Endothelial cell of umbilical vein (primary cell): ENCODE measurements at regions not wholly inside any gene's neighbourhood (a gene's known extent, or its start where the extent isn't known, plus 50 kb on each side); places are given as distances from the start of the nearest gene placed in this dataset.

Experiments used
- CTCF ChIP-seq, 2 donors: IDR thresholded peaks; 1 replicate in 1 of 2; 2 replicates in 1 of 2; pipeline ENCODE4 v1.5.1; 2011; ENCODE audit warnings: low read length in 2 of 2, mild to moderate bottlenecking in 2 of 2, moderate library complexity in 2 of 2, control low read depth in 1 of 2, inconsistent platforms in 1 of 2, low read depth in 1 of 2; ENCODE audit not compliant: insufficient read depth in 1 of 2; ENCODE audit errors: extremely low read depth in 1 of 2
- FOS ChIP-seq: IDR thresholded peaks from 2 replicates; pipeline ENCODE4 v1.6.1; 2011; ENCODE audit warnings: mild to moderate bottlenecking, low read length, moderate library complexity, borderline replicate concordance; ENCODE audit not compliant: insufficient read depth
- GATA2 ChIP-seq: IDR thresholded peaks from 2 replicates; pipeline ENCODE4 v1.7.0; 2011; ENCODE audit warnings: low read depth, mild to moderate bottlenecking, moderate library complexity, mixed read lengths, low read length; ENCODE audit not compliant: insufficient read length, insufficient read depth
- JUN ChIP-seq: IDR thresholded peaks from 2 replicates; pipeline ENCODE4 v1.6.1; 2011; ENCODE audit warnings: borderline replicate concordance, low read depth; ENCODE audit not compliant: insufficient read length, insufficient read depth
- MAX ChIP-seq: IDR thresholded peaks from 2 replicates; pipeline ENCODE4 v1.6.1; 2011; ENCODE audit not compliant: insufficient read depth, insufficient read length
- MYC ChIP-seq: IDR thresholded peaks from one replicate; pipeline ENCODE4 v1.6.1; 2011; ENCODE audit warnings: mild to moderate bottlenecking, low read depth, low read length
- POLR2A ChIP-seq: IDR thresholded peaks from 2 replicates; pipeline ENCODE4 v1.6.1; 2012; ENCODE audit warnings: low read depth, mild to moderate bottlenecking, control low read depth, low read length
- POLR2AphosphoS5 ChIP-seq: IDR thresholded peaks from 2 replicates; pipeline ENCODE4 v1.6.1; 2012; ENCODE audit warnings: low read depth, mild to moderate bottlenecking, control low read depth, low read length, moderate library complexity; ENCODE audit not compliant: insufficient read depth

GRCh38 chr20:60400567-60400966 lies 442.3 kb downstream of the CDH26 start:
- TF ChIP-seq JUN, result no peak
- TF ChIP-seq FOS, result no peak
- no peak for TF ChIP-seq CTCF (IDR thresholded peaks at IDR 0.05; ENCODE audit: extremely low read depth in 1 of 2, insufficient read depth in 1 of 2, low read depth in 1 of 2, low read length in 2 of 2)
- no peak for TF ChIP-seq POLR2AphosphoS5
- no peak for TF ChIP-seq GATA2
- no peak for TF ChIP-seq MAX
- no peak for TF ChIP-seq MYC
- no peak for TF ChIP-seq POLR2A
